Suprapubic skin (tissue), 3 donors: ENCODE measurements at regions not wholly inside any gene's neighbourhood (a gene's known extent, or its start where the extent isn't known, plus 50 kb on each side); places are given as distances from the start of the nearest gene placed in this dataset.

ENCODE experiments used
- CTCF ChIP-seq, 2 donors: fragments of 200-600 bp in 1 of 2; fragments of 450-650 bp in 1 of 2; sonication (generic) in 1 of 2; IDR thresholded peaks; one replicate each; pipeline ENCODE4 v1.5.1; 2016 to 2019; ENCODE audit warnings: antibody characterized with exemption in 2 of 2, mild to moderate bottlenecking in 1 of 2, moderate library complexity in 1 of 2
- POLR2AphosphoS5 ChIP-seq, 3 donors: sonication (generic); formaldehyde crosslinking; IDR thresholded peaks; one replicate each; pipeline ENCODE4 v1.6.1; 2017; ENCODE audit warnings: antibody characterized with exemption in 3 of 3

GRCh38 chr16:62638324-62638911, 602.2 kb upstream of the CDH8 start:
- TF ChIP-seq CTCF (IDR thresholded peaks at IDR 0.05) (no peak), POLR2AphosphoS5 (IDR thresholded peaks at IDR 0.05) (no peak)
